Parathyroid adenoma (tissue), 2 donors: ENCODE measurements at regions not wholly inside any gene's neighbourhood (a gene's known extent, or its start where the extent isn't known, plus 50 kb on each side); places are given as distances from the start of the nearest gene placed in this dataset.
"Not testable (repeated sequence)": the region's sequence is repeated elsewhere in the genome, so short reads cannot be mapped to it uniquely, and the experiment has no call there.

ENCODE experiments used
- H2AFZ ChIP-seq: fragments of 300-600 bp; sonication (generic); one replicate; pipeline ENCODE4 v1.7.0; 2017; ENCODE audit warnings: antibody characterized with exemption, mild to moderate bottlenecking
- H3K27ac ChIP-seq: fragments of 300-600 bp; sonication (generic); one replicate; pipeline ENCODE4 v1.7.0; 2017
- H3K27me3 ChIP-seq: fragments of 300-600 bp; sonication (generic); one replicate; pipeline ENCODE4 v1.7.0; 2017; ENCODE audit warnings: low read length; ENCODE audit not compliant: control insufficient read depth, insufficient read depth
- H3K36me3 ChIP-seq: fragments of 300-600 bp; sonication (generic); one replicate; pipeline ENCODE4 v1.7.0; 2017; ENCODE audit warnings: low read length; ENCODE audit not compliant: control insufficient read depth, insufficient read depth
- H3K4me1 ChIP-seq: fragments of 300-600 bp; sonication (generic); one replicate; pipeline ENCODE4 v1.7.0; 2017; ENCODE audit warnings: control low read depth
- H3K4me2 ChIP-seq: fragments of 300-600 bp; sonication (generic); one replicate; pipeline ENCODE4 v1.7.0; 2017; ENCODE audit warnings: low read length
- H3K4me3 ChIP-seq: fragments of 300-600 bp; sonication (generic); one replicate; pipeline ENCODE4 v1.7.0; 2017; ENCODE audit warnings: low read depth, low read length
- H3K79me2 ChIP-seq: fragments of 300-600 bp; sonication (generic); one replicate; pipeline ENCODE4 v1.7.0; 2017; ENCODE audit warnings: control low read depth
- H3K9ac ChIP-seq: fragments of 300-600 bp; sonication (generic); one replicate; pipeline ENCODE4 v1.7.0; 2017; ENCODE audit warnings: mild to moderate bottlenecking
- H3K9me3 ChIP-seq: fragments of 300-600 bp; sonication (generic); one replicate; pipeline ENCODE4 v1.7.0; 2017; ENCODE audit warnings: low read length; ENCODE audit not compliant: control insufficient read depth
- CTCF ChIP-seq: fragments of 300-600 bp; sonication (generic); IDR thresholded peaks from one replicate; pipeline ENCODE4 v1.7.0; 2017; ENCODE audit warnings: antibody characterized with exemption, mild to moderate bottlenecking
- donor health status: primary hyperparathyroidism.

GRCh38 chr12:25394025-25394424 is 143.3 kb upstream of the KRAS start:
- H3K36me3 ChIP-seq = no peaks in the 10 kb centered on the region
- H3K4me1 ChIP-seq = no peaks in the 10 kb centered on the region
- no peak overlapping the region for H3K9ac ChIP-seq
- H3K9me3 ChIP-seq = no peaks in the 10 kb centered on the region
- no peak overlapping the region for H3K4me3 ChIP-seq
- H3K79me2 ChIP-seq = no peaks in the 10 kb centered on the region
- H3K27ac ChIP-seq = no peak overlapping the region
- H3K27me3 ChIP-seq = no peaks in the 10 kb centered on the region
- H2AFZ ChIP-seq = no peak overlapping the region
- no peak overlapping the region for H3K4me2 ChIP-seq
- TF ChIP-seq CTCF = no peak

GRCh38 chr12:25391346-25391745 is 140.6 kb upstream of the KRAS start:
- not testable (repeated sequence) for H3K36me3 ChIP-seq, H3K4me1 ChIP-seq, H2AFZ ChIP-seq, H3K4me2 ChIP-seq, H3K27me3 ChIP-seq, H3K9ac ChIP-seq, H3K9me3 ChIP-seq, H3K79me2 ChIP-seq, H3K27ac ChIP-seq, H3K4me3 ChIP-seq

- no peaks in the 10 kb centered on the region for H3K4me1 ChIP-seq
- H3K4me3 ChIP-seq = no peak overlapping the region
- H3K27ac ChIP-seq = no peak overlapping the region
- no peaks in the 10 kb centered on the region for H3K9me3 ChIP-seq
- no peaks in the 10 kb centered on the region for H3K79me2 ChIP-seq
- H3K4me2 ChIP-seq = no peak overlapping the region
- no peak overlapping the region for H3K9ac ChIP-seq
- no peak overlapping the region for H2AFZ ChIP-seq
- no peak for TF ChIP-seq CTCF
- H3K27me3 ChIP-seq = no peaks in the 10 kb centered on the region
- H3K36me3 ChIP-seq = no peaks in the 10 kb centered on the region
Observed at GRCh38 chr12:25388183-25388582, 137.5 kb upstream of the KRAS start.

GRCh38 chr12:25387732-25388050 is 137.0 kb upstream of the KRAS start:
- Histone ChIP-seq H3K4me3 (peak overlapping the region; percentile 96), H2AFZ (no peak overlapping the region), H3K27ac (no peak overlapping the region), H3K4me2 (no peak overlapping the region), H3K9me3 (no peaks in the 10 kb centered on the region), H3K27me3 (no peaks in the 10 kb centered on the region), H3K79me2 (no peaks in the 10 kb centered on the region), H3K4me1 (no peaks in the 10 kb centered on the region), H3K9ac (no peak overlapping the region), H3K36me3 (no peaks in the 10 kb centered on the region)
- no peak for TF ChIP-seq CTCF

- peak overlapping the region; percentile 94 for H3K4me2 ChIP-seq
- no peak overlapping the region for H3K9ac ChIP-seq
- H3K4me1 ChIP-seq = no peaks in the 10 kb centered on the region
- no peaks in the 10 kb centered on the region for H3K9me3 ChIP-seq
- no peaks in the 10 kb centered on the region for H3K79me2 ChIP-seq
- H3K36me3 ChIP-seq = no peaks in the 10 kb centered on the region
- peak overlapping the region; percentile 99 for H3K27ac ChIP-seq
- TF ChIP-seq CTCF = peak; percentile 91
- H3K4me3 ChIP-seq = peak overlapping the region; percentile 96
- H2AFZ ChIP-seq = peak overlapping the region; percentile 88
- H3K27me3 ChIP-seq = no peaks in the 10 kb centered on the region
Observed at GRCh38 chr12:25386831-25387731, 136.4 kb upstream of the KRAS start.
